ENCODE measurements at regions not wholly inside any gene's neighbourhood (a gene's known extent, or its start where the extent isn't known, plus 50 kb on each side); places are given as distances from the start of the nearest gene placed in this dataset.

DNA sequence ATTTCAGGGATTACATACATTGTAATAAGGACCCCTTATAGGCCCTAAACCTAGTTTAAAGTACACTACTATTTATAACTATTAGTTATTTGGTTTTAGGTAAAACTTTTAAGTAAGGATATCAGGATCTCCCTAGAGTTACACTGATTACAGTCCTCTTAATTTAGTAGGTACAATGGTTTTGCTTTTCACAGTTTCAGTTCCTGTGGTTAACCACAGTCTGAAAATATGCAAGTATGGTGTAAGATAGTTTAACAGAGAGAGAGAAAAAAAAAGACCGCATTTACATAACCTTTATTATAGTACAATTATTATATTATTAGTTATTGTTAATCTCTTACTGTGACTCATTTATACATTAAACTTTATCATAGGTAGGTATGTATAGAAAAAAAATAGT lies 725.3 kb upstream of the PTPRD start:
- no peak for DNase-seq

DNA sequence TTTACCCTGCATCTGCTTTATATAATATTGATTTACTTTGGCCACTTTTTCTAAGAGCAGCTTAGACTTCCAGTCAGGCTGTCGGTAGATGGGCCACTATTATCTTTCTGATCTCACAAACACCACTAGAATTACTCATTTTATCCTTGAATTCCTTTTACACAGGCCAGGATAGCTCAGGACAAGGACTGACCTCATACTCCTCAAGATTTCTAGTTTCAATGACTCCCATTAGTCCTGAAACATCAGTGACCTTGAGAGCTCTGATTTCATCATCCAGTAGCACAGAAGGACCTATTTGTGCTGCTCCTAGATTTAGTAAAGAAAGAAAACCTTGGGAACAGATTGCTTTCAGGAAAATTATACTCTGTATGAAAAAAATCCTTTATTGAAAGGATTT lies 727.9 kb upstream of the PTPRD start:
- DNase-seq, result no peak

DNA sequence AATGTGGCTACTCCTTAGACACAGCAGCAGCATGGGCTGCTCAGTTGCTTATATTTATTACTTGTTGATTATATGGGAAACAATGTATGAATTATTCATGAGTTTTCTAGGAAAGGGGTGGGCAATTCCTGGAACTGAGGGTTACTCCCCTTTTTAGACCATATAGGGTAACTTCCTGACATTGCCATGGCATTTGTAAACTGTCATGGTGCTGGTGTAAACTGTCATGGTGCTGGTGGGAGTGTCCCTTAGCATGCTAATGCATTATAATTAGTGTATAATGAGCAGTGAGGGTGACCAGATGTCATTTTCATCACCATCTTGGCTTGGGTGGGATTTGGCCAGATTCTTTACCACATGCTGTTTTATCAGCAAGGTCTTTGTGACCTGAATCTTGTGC lies 734.6 kb upstream of the PTPRD start:
- no peak for DNase-seq

DNA sequence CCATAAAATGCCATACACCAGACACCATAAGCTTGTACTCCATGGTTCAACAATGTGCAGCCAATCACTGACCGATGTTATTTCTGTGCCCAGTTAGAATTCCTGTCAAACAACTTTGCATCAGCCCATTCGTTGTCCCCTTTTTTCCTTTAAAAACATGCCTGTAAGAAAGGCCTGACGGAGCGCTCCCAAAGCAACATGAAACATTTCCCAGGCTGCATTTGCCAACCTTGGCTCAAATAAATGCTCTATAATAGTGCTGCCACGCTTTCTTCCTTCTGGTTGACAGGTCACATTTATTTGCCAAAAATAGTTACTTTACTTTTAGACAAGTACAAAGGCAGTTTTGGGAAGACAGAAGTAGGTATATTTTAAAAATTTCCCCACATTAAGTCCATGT lies 735.6 kb upstream of the PTPRD start:
- DNase-seq, result no peak

DNA sequence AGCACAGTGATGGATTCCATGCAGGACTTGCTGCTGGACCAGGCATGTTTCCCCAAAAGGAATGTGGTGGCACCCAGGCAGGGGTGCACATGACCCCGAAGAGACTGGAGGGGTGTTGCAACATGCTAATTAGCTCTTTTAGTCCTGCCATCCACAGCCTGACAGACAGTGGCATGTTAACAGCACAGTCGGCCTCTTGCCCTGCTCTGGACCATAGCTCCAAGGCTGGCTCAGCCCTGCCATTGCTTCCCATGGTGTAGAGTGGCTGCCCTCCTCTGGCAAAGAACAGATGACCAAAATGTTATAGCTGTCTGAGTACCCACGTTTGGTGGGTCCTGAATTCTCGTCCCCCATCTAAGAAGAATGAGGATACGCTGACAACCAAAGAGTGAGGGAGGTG lies 736.4 kb upstream of the PTPRD start:
- no peak for DNase-seq

DNA sequence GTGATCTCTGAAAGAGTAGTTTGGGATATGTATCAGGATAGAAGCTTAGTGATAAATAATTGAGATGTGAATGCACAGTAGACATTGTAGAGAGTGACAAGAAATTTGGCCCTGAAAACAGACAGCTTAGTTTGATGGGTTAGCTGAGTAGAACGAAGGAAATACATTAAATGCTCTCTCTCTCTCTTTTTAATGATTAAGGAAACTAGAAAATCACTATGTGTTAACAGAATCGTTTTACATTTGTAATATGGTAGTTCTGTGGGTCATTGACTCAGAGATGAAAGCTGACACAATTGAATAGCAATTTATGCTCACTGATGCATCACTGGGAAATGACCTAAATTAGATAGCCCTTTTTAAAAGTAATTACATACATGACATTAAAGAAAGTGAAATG lies 739.8 kb upstream of the PTPRD start:
- no peak for DNase-seq

DNA sequence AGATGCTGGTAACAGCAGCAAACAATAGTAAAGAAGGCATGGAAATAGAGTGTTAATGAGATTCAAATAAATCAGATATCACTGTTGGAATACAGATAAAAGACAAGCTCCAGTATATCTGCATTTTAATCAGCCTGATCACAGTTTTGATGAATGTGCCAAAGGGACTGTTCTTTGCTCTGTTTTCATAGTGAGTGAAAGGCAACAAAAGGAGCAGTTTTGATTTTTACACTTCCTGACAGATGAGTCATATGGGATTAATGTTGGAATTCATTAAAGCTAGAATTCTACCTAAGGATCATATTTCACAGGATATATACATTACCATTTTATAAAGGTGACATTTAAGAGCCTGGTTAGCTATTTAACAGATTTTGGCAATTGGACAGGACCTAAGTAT lies 743.3 kb upstream of the PTPRD start:
- DNase-seq, result no peak

DNA sequence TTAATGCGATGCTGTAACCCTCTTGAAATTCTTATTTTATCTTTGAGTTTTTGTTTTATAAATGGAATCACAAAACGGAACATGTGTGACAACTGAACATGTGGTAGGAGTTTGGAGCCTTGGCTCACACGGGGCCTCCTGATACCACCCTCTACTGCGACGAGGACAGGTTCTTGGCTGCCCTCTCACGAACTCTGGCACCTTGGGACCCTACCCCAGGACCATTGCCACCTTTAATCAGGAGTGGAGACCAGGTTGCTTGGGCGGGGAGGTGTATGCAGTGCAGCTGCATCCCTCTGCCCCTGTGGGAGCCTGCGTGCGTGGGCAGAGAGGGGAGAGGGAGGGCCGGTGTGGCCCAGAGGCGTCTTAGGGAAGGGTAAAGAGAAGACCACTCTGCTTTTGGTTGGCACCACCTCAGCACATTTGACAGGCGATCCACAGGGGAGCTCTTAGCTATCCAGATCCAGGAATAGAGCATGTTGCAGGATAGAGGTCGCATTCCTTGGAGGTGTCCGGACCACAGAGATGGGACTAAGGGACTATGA lies 753.9 kb upstream of the PTPRD start:
- DNase-seq, result no peak

DNA sequence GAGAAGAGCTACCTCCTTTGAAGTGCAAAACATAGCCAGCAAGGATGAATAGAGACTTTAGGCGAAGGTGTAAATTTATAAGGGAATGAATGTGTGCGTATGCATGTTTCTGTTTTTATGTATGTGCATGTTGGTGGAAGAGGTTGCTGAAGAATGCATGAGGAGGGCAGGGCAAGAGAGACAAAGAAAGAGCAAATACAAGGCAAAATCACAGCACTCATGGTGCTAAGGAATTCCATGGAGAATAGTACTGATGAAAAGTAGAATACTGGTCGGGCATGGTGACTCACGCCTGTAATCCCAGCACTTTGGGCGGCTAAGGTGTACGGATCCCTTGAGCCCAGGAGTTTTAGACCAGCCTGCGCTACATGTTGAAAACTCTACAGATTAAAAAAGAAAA lies 762.1 kb upstream of the PTPRD start:
- no peak for DNase-seq

DNA sequence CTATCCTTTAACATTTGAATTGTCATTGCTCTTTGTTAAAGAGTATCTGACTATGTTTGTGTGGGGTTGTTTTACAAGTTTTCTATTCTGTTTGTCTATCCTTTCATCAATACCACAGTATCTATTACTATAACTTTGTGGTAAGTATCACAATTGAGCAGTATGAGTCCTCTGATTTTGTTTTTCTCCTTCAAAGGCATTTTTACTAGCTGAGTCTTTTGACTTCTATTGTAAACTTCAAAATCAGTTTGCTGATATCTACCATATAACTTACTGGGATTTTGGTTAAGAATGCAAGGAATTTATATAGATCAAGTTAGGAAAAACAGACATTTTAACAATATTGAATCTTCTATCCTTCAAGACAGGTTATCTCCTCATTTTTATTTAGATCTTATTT lies 789.8 kb upstream of the PTPRD start:
- no peak for DNase-seq

DNA sequence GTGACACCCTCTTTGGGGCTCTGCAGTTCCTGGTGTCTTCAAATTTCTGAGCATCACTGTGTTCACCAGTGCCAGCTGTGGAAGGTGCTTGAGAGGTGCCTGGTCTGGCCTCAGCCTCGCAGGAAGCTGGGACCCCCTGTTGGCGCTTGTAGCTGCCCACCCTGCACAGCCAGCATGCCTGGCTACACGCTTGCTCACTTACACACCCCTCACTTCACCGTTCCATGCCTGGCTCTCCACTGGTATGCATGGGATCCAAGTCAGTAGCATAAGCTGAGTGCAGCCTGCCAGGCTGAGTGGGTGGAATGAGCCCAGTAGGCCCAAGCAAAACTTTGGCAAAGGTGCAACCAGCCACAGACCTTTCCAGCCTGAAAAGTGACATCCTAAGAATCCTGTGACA lies 801.4 kb upstream of the PTPRD start:
- DNase-seq, result no peak

DNA sequence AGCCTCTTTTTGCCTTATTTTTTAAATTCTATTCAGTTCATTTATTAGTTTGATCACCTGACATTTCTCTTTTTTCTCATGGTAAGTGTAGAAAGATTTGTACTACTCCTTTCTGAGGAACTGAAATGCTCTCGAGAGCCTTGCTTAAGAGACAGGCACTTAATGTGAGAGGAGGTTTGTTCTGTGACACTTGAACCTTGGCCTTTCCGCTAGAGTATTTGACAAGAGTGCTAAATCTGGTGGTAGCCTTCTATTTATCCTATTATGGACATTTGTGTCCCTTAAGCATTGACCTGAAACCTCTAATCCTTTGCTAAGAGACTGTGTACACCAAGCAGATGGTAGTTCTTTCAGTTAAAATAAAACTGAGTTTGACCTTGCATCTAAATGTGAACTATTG lies 805.0 kb upstream of the PTPRD start:
- DNase-seq, result no peak

DNA sequence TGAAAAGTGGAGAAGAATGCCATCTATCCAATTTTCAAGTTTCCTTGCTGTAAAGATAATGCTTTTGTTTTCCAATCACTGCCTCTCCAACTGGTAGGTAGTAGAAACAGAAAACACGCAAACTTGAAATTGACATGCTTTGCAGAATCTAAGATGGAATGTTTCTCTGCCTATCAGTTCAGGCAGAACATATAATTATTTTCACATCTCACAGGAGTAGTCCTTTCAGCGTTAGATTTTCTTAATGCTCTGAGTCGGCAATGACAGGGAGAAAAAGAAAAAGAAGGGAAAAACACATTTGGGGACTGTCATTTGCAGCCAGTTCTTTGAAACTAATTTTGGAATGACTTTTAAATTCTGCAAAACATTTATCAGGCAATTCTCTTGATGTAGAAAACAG lies 818.7 kb upstream of the PTPRD start:
- DNase-seq, result no peak

DNA sequence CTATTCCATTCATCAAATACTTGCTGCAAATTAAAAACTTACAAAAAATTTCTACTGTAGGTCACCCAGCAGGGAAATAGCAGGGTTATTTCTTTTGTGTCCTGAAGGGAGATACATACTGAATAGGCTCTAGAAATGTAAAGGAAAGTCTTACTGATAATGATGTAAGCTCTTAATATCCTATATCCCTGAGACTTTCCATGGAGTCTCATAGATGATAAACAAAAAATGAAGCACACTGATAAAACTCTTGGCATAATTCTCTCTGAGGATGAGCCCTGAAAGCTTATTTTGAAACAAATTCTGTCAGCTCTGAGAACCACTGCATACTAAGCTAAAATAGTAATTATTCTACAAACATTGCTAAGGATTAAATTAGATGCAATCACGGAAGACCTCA lies 819.6 kb upstream of the PTPRD start:
- no peak for DNase-seq

DNA sequence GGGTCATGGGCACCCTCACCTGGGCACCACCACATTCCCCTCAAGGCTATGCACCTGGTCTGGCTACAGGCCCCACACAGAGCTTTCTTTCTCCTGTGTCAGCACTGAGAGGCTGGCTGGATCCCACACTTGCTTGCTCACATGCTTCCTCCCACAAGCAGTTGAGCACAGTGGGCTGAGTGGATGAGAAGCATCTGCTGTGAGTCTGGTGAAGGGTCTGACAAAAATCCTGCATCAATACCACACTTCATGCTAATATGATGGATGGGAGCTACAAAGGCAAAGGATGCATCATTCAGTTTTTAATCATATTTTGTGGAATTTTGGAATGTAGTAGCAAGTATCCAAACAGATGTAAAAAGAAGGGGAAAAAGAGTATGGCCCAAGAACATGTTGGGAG lies 830.8 kb upstream of the PTPRD start:
- no peak for DNase-seq

DNA sequence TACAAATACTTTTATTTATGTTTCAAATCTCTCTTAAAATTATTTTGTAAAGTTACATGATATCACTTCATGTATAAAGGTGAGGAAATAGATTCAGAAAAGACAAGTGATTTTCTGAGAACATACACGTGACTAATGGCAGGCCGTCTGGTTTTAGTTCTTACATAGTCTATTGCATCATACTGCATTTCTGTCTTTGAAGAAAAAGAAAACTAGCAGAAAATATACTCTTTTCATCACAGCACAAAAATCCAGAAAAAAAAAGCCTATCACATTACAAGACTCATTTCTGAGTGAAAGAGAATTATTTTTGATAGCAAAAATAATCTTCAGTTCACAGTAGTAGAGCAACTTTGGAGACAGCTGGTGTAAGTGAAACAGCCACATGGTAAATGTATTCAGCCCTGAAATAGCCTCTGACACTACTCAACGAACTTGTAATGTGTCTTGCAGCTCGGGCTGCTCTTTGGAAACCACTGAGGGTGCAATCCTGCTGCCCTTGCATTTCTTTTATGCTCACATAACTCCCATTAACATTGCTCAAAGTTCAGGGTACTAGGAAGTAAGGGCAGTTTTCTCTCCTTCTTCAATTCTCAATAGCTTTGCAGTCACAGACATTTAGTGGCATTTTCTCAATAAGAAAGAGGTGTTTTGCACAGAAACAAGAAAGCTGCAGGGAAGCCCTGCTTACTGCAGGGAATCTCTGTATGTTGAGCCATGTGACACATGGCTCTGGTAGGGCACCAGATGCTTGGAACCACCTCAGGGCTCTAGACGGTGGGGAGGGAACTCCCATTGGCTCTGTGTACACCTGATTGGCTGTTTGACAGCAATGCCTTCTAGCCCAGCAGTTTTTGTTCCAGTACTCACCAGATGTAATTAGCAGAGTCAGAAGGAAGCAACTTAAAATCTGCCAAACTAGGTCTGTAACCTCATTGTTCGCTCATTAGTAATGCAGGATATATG lies 845.3 kb upstream of the PTPRD start:
- no peak for DNase-seq

DNA sequence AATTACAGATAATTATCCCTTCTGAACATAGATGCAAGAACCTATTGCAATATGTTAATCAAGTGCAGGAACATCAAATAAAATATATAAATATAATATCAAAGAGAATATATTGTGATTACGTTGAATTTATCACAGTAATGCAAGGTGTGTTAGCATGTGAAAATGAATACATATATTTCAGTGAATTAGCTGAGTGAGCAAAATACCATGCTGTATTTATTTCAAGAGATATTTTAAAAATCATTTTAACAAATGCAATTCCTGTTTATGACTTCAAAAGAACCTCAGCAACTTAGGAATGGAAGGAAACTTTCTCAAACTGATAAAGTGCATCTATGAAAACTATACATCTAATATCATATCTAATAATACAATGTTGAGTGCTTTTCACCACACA lies 856.9 kb upstream of the PTPRD start:
- no peak for DNase-seq

DNA sequence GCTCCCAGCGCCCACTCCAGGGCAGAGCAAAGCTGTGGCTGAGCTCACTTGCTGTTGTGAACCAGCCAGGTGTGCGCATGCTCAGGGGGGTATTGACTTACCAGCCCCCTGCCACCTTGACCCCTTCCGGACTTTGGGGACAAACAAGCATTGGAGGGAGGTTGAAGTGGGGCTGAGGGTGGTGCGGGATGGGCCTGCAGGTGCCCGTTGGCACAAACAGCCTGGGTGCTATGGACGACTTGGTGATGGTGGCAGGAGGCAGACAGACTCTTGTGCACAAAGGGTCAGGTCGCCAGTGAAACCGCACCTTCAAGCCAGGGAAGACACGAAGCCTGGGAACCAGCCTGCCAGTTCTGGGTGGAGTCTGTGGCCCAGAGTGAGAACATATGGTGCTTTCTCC lies 858.5 kb upstream of the PTPRD start:
- no peak for DNase-seq

DNA sequence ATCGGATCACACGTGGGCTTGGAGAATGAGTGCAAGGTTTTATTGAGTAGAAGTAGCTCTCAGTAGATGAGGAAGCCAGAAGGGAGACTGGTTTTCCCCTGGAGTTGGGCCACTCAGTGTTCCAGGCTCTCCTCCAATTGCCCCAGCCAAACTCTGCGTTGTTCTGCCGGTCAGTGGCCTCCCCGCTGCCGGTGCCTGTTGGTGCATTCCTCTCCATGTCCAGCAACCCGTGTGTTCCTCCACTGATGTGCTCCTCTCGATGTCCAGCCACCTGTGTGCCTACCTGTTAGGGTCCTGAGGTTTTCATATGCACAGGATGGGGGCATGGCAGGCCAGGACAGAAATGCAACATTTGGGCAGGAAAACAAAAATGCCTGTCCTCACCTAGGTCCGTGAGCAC lies 888.0 kb upstream of the PTPRD start:
- DNase-seq, result no peak

DNA sequence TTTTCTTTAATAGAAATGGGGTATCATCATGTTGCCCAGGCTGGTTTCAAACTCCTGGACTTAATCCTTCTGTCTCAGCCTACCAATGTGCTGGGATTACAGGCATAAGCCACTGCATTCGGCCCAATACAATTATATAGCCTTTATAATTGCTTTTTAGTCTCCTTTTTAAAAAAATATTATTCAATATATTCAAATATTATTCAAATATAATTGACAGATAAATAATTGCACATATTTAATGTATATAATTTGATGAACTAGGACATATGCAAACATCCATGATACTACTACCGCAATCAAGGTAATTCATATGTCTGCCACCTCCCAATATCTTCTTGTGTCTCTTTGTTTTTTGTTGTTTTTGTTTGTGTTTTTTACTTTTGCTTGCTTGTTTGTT lies 894.2 kb upstream of the PTPRD start:
- DNase-seq, result no peak

DNA sequence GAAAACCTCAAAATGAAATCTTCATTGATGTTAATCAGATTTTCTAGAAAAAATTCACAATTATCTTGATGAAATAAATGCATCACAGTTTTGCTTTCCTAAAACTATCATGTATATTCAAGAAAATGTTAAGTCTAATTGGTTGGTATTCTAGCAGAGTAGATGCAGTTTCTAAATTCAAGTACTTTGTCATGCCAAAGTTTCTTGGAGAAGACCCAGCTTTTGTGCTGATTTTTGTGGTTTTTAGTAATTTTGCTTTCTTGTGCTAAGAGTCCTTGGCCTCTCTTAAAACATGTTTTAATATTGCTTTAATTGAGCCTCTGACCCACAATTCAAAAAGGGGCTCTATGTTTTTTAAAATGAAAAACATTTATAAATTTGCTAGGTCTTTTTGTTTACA lies 924.8 kb upstream of the PTPRD start:
- no peak for DNase-seq

DNA sequence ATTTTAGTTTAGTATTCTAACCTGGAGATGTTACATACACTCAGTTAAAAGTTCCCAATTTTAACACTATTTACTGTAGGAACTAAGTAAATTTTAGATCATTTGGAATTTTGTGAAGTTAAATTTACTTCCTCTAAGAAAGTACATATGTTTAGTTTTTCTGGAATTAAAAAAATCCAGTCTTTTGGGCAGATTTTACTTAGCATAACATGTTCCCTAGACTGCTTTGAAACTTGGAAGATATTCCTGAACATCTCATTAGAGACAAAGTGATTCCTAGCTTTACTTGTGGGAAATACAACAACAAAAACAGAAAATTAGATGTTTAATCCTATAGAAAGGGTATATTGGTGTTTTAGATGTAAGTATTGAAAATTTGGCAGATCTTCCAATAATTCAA lies 930.0 kb upstream of the PTPRD start:
- no peak for DNase-seq

DNA sequence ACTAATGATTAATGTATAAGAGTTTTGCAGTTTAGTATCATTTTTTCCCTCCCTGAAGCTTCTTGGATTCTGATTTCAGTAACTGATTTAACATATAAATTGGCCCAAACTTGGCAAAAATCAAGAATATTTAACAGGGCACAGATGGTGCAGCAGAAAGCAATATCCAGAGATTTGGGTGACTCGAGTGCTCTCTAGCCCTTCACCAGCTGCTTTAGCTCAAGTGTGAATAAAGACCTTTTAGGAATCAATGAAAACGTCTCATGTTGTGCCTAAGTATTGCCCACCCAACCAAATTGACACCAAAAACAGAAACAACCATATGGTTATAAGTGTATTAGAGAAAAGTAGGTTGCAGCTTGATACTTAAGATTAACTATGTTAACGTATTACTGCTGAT lies 933.4 kb upstream of the PTPRD start:
- DNase-seq, result no peak

DNA sequence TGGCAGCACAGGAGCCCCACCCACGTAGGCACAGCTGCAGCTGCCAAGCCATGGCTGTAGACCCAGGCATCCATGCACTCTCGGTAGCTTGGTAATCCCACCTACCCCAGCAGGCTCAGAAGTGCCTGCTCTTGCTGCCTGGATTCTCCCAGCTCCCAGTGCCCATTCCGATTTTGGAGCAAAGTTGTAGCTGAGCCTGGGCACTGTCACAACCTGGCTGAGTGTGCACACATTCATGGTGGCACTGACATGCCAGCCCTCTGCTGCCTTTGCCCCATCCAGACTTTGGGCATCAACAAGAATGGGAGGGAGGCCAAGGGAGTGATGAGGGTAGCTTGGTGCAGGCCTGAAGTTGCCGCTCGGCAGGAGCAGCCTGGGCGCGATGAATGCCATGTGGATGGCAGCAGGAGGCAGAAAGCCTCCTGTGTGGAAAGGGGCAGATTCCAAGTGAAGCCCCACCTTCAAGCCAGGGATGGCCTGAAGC lies 936.6 kb upstream of the PTPRD start:
- DNase-seq, result no peak

DNA sequence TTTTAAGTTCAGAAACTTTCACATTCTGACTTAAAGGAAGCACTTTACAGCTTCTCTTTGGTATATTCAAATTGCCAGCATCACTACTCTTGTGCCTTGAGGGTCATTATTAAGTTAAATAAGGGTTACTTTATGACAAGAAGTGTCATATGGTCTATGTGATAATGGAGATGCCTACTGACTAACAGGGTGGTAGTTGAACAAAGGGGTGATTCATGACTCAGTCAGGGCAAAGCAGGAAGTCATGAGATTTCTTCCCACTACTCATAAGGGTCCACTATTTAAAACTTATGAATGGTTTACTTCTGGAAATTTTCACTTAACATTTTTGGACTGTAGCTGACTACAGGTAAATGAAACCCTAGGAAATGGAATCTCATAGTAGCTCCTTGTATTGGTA lies 938.3 kb upstream of the PTPRD start:
- DNase-seq, result no peak

Measured in femur (tissue), 1 donor.